GM12878 (cell line): ENCODE measurements at regions not wholly inside any gene's neighbourhood (a gene's known extent, or its start where the extent isn't known, plus 50 kb on each side); places are given as distances from the start of the nearest gene placed in this dataset.
"Not testable (repeated sequence)": the region's sequence is repeated elsewhere in the genome, so short reads cannot be mapped to it uniquely, and the experiment has no call there.

ENCODE experiments used
- ATAC-seq: fragments of 200-7000 bp; cut with Tn5 transposase; 3 replicates; pipeline ENCODE4 v1.9.1; 2020; ENCODE audit warnings: mild to moderate bottlenecking, moderate library complexity
- BruUV-seq: library from RNA; stranded (reverse); fragments of 400-500 nt; replicated peaks from 2 replicates; lab custom pipeline; 2021; lab: Mats Ljungman, UMichigan
- CTCF ChIA-PET: fragments of 300-600 bp; sonication (Branson Sonifier 250); formaldehyde crosslinking; extraction: SDS; loops from one replicate; lab custom pipeline; 2021; ENCODE audit warnings: inconsistent platforms; lab: Yijun Ruan, JAX
- POLR2A ChIA-PET: fragments of 350-600 bp; formaldehyde crosslinking; extraction: SDS; loops from one replicate; lab custom pipeline; 2021; ENCODE audit warnings: inconsistent platforms; lab: Charles Lee
- RAD21 ChIA-PET: fragments of 300-600 bp; sonication (Branson Sonifier 250); formaldehyde crosslinking; loops from one replicate; lab custom pipeline; 2023; ENCODE audit warnings: antibody characterized with exemption; ENCODE audit not compliant: unreplicated experiment; lab: Charles Lee
- SMC1A ChIA-PET: fragments of 300-600 bp; sonication (Branson Sonifier 250); formaldehyde crosslinking; loops from one replicate; lab custom pipeline; 2023; ENCODE audit not compliant: unreplicated experiment, uncharacterized antibody; lab: Charles Lee
- DNase-seq: peaks from one replicate; pipeline ENCODE4 v3.0.0-alpha.2; 2011; ENCODE audit warnings: low read depth, low spot score
- FAIRE-seq: peaks from 3 replicates; lab custom pipeline; 2011; peaks lifted over from hg19 to GRCh38; lab: Jason Lieb, UNC
- H2AFZ ChIP-seq: 2 replicates; pipeline ENCODE4 v1.6.0; 2011; ENCODE audit warnings: low read depth, low read length, control low read depth; ENCODE audit not compliant: control insufficient read depth
- H3K27ac ChIP-seq: 2 replicates; pipeline ENCODE4 v1.5.1; 2011; ENCODE audit warnings: control low read depth; ENCODE audit not compliant: control insufficient read depth, insufficient read depth
- H3K27me3 ChIP-seq, 2 experiments: replicated peaks in 1 of 2; 2 replicates each; pipeline versions ENCODE4 v1.6.0 to v1.6.1; 2011; ENCODE audit warnings: low read length in 1 of 2; ENCODE audit not compliant: control insufficient read depth in 2 of 2, insufficient read depth in 2 of 2
- H3K36me3 ChIP-seq, 2 experiments: 2 replicates each; pipeline ENCODE4 v1.5.1; 2011; ENCODE audit warnings: low read length in 1 of 2; ENCODE audit not compliant: control insufficient read depth in 2 of 2, insufficient read depth in 2 of 2
- H3K4me1 ChIP-seq: 2 replicates; pipeline ENCODE4 v1.6.1; 2011; ENCODE audit warnings: mild to moderate bottlenecking, low read length, moderate library complexity, mixed read lengths; ENCODE audit not compliant: control insufficient read depth, insufficient read depth
- H3K4me2 ChIP-seq: 2 replicates; pipeline ENCODE4 v1.6.0; 2011; ENCODE audit warnings: control low read depth; ENCODE audit not compliant: control insufficient read depth, insufficient read depth
- H3K4me3 ChIP-seq: fragments of 200-600 bp; sonication (generic); 2 replicates; pipeline ENCODE4 v1.5.1; 2016
- H3K79me2 ChIP-seq: 2 replicates; pipeline ENCODE4 v1.6.0; 2011; ENCODE audit warnings: low read length; ENCODE audit not compliant: control insufficient read depth, insufficient read depth
- H3K9ac ChIP-seq: 2 replicates; pipeline ENCODE4 v1.8.0; 2011; ENCODE audit warnings: low read length, control low read depth, mixed read lengths; ENCODE audit not compliant: control insufficient read depth, insufficient read depth
- H3K9me3 ChIP-seq: replicated peaks from 3 replicates; pipeline ENCODE4 v1.5.1; 2011; ENCODE audit warnings: mild to moderate bottlenecking, low read length; ENCODE audit not compliant: control insufficient read depth, insufficient read depth
- H4K20me1 ChIP-seq: 2 replicates; pipeline ENCODE4 v1.6.0; 2011; ENCODE audit not compliant: control insufficient read depth, insufficient read depth
- BCL3 ChIP-seq: IDR thresholded peaks from 2 replicates; pipeline ENCODE4 v1.6.1; 2011; ENCODE audit warnings: borderline replicate concordance, low read depth, mild to moderate bottlenecking, moderate library complexity, low read length; ENCODE audit not compliant: insufficient read depth, poor library complexity, severe bottlenecking
- EP300 ChIP-seq, 2 experiments: fragments of 150-350 bp in 1 of 2; IDR thresholded peaks; 2 replicates each; pipeline ENCODE4 v1.6.1; 2011 to 2012; ENCODE audit warnings: low read depth in 2 of 2, low read length in 2 of 2, borderline replicate concordance in 1 of 2, improper control_type of control experiment in 1 of 2, inconsistent platforms in 1 of 2; ENCODE audit not compliant: control insufficient read depth in 1 of 2
- WGBS: methylation state at CpG from one replicate; pipeline ENCODE4 v1.1.6; 2016; ENCODE audit warnings: low lambda C conversion rate; ENCODE audit not compliant: insufficient replicate concordance, insufficient coverage; ENCODE audit errors: missing lambda C conversion rate; 5-methylcytosine and 5-hydroxymethylcytosine counted together
- in situ Hi-C: fragments of 300-500 bp; cut with MboI; formaldehyde crosslinking; loops from 9 replicates; pipeline ENCODE4 v1.14.3; 2018; ENCODE audit warnings: mixed read lengths
- intact Hi-C: fragments of 100-400 bp; cut with micrococcal nuclease; formaldehyde crosslinking; loops from one replicate; pipeline ENCODE4 v1.14.2; 2022; ENCODE audit not compliant: unreplicated experiment

GRCh38 chr1:26630634-26631033, 65.2 kb upstream of the ARID1A start (continued):
- TF ChIP-seq BCL3, result no peak
- no peak for TF ChIP-seq EP300 (IDR thresholded peaks at IDR 0.05; ENCODE audit: borderline replicate concordance in 1 of 2, control insufficient read depth in 1 of 2, low read depth in 2 of 2, low read length in 2 of 2)

- DNase-seq, H3K9me3 ChIP-seq, H3K79me2 ChIP-seq, H2AFZ ChIP-seq, H3K4me2 ChIP-seq, H3K27ac ChIP-seq, BruUV-seq, H3K9ac ChIP-seq, ATAC-seq, H3K4me3 ChIP-seq, H3K36me3 ChIP-seq, in situ Hi-C loops, intact Hi-C loops, H4K20me1 ChIP-seq, H3K27me3 ChIP-seq, FAIRE-seq: not testable (repeated sequence)
- ChIA-PET CTCF (interaction anchor here (0.7 to 1.4 kb wide), 2 partner anchors 41 to 1129 kb away, joined by 3 to 6 read pairs; no protein-coding TSS in a partner anchor), POLR2A (interaction anchor here (0.6 kb wide), 1 partner anchor 348 kb away, joined by 3 read pairs; no protein-coding TSS in a partner anchor), SMC1A (interaction anchor here (3.5 kb wide), 1 partner anchor 42 kb away, joined by 10 read pairs; no protein-coding TSS in a partner anchor), RAD21 (interaction anchor here (1.0 kb wide), 1 partner anchor 56 kb away, joined by 4 read pairs; no protein-coding TSS in a partner anchor)
- H3K4me1 ChIP-seq, result peaks cover 17% of the 10 kb centered on the region
- 45% methylated on average over 3 of the region's 3 CpGs for WGBS
Observed at GRCh38 chr1:26635800-26636199, 60.0 kb upstream of the ARID1A start.
